ENCODE measurements at regions not wholly inside any gene's neighbourhood (a gene's known extent, or its start where the extent isn't known, plus 50 kb on each side); places are given as distances from the start of the nearest gene placed in this dataset.

DNA sequence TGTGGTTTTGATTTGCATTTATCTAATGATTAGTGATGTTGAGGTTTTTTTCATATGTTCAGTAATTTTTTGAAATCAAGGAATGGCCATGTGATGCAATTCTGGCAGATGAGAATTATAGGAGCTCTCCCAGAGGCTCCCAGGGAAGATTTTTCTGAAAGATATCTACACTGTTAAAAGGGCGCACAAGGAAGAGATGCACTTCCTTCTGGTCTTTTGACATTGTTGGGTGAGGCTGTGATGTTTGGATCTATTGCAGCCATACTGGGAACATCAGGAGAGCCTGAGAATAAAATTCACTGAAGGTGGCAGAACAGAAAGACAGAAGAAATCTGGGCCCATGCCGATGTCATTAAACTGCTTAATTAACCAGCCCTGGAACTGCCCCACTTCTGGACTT, 108.5 kb downstream of the DDX1 start:
- H3K27ac ChIP-seq (ENCODE audit: low read depth, low read length): no peak overlapping the region
- CTCF ChIA-PET (ENCODE audit: partially characterized antibody): interaction anchor here (1.0 to 1.6 kb wide), 2 partner anchors 16 to 17 kb away, joined by 3 to 4 read pairs; no protein-coding TSS in a partner anchor
- H2BK15ac ChIP-seq (ENCODE audit: low read length): no peak overlapping the region
- no peak overlapping the region for H4K8ac ChIP-seq (ENCODE audit: extremely low read depth, insufficient read depth, low read length)
- H3K27me3 ChIP-seq (replicated peaks in 1 of 4; ENCODE audit: control insufficient read depth in 3 of 4, extremely low read depth in 1 of 4, insufficient read depth in 3 of 4, low read length in 3 of 4): no peaks in the 10 kb centered on the region
- H3K4me2 ChIP-seq (ENCODE audit: insufficient read depth in 1 of 2, low read depth in 2 of 2, low read length in 2 of 2): no peak overlapping the region
- H2BK5ac ChIP-seq (ENCODE audit: low read depth, low read length): no peak overlapping the region
- no peak for DNase-seq (ENCODE audit: low read depth in 1 of 2, low spot score in 2 of 2)
- H3K4me1 ChIP-seq (replicated peaks in 1 of 4; ENCODE audit: control insufficient read depth in 3 of 4, insufficient read depth in 4 of 4, low read length in 3 of 4): no peaks in the 10 kb centered on the region; a peak in 1 of 7 replicates
- no peaks in the 10 kb centered on the region for H3K9me3 ChIP-seq (ENCODE audit: insufficient read depth in 2 of 2, low read depth in 1 of 2, low read length in 1 of 2)
- no peak overlapping the region for H2BK20ac ChIP-seq (ENCODE audit: low read length)
- H2AK5ac ChIP-seq (ENCODE audit: low read depth, low read length): no peak overlapping the region
- no peaks in the 10 kb centered on the region for H3K79me1 ChIP-seq (ENCODE audit: low read depth, low read length)
- H3K4me3 ChIP-seq (ENCODE audit: extremely low read depth in 1 of 4, insufficient read depth in 2 of 4, low read depth in 3 of 4, low read length in 4 of 4): no peak overlapping the region
- POLR2A ChIA-PET (ENCODE audit: partially characterized antibody): no interaction called here
- H3K36me3 ChIP-seq (ENCODE audit: control insufficient read depth in 2 of 4, insufficient read depth in 4 of 4, low read length in 3 of 4): no peaks in the 10 kb centered on the region
- no peak overlapping the region for H3K56ac ChIP-seq (replicated peaks; ENCODE audit: insufficient read length, low read depth, low read length)
- H2BK120ac ChIP-seq (replicated peaks; ENCODE audit: low read depth, low read length): no peak overlapping the region
- WGBS, 2 experiments (ENCODE audit: extremely low coverage in 1 of 2, insufficient coverage in 1 of 2, insufficient read length in 1 of 2, insufficient replicate concordance in 2 of 2, low coverage in 1 of 2, low lambda C conversion rate in 2 of 2, missing lambda C conversion rate in 1 of 2): 94% methylated on average over 2 of the region's 2 CpGs; no CpG with 5 or more reads in 1 of the 2 experiments
- H3K18ac ChIP-seq (ENCODE audit: extremely low read depth, low read length): no peak overlapping the region
- no peak overlapping the region for H3K14ac ChIP-seq (ENCODE audit: insufficient read length)
- H4K20me1 ChIP-seq (replicated peaks in 1 of 2; ENCODE audit: control insufficient read depth in 1 of 2, insufficient read depth in 2 of 2, low read length in 2 of 2): no peaks in the 10 kb centered on the region
- no peak overlapping the region for H3K23ac ChIP-seq (ENCODE audit: insufficient read length)
- no peak overlapping the region for H4K5ac ChIP-seq (ENCODE audit: insufficient read length, low read depth, low read length)
- no peak overlapping the region for H4K91ac ChIP-seq (replicated peaks; ENCODE audit: insufficient read length, low read length)
- H3K23me2 ChIP-seq (ENCODE audit: low read depth, low read length): no peaks in the 10 kb centered on the region; the same call in 1 of the 2 replicates
- FAIRE-seq: no peak
- H3K9ac ChIP-seq (replicated peaks in 1 of 4; ENCODE audit: extremely low read depth in 1 of 4, low read depth in 3 of 4, low read length in 3 of 4): no peak overlapping the region
- no peak overlapping the region for H2BK12ac ChIP-seq (ENCODE audit: low read depth, low read length)
- no peak overlapping the region for H3K4ac ChIP-seq (replicated peaks; ENCODE audit: insufficient read length, low read depth, low read length)
- no peak overlapping the region for H2AFZ ChIP-seq (ENCODE audit: low read length)
- no peaks in the 10 kb centered on the region for H3K79me2 ChIP-seq (ENCODE audit: control insufficient read depth in 1 of 2, insufficient read depth in 2 of 2, low read length in 2 of 2)
- TF ChIP-seq RFX5 (IDR thresholded peaks at IDR 0.05; ENCODE audit: borderline replicate concordance, low read depth, low read length) (no peak), SP1 (IDR thresholded peaks at IDR 0.05; ENCODE audit: low read depth, low read length) (no peak), RXRA (IDR thresholded peaks at IDR 0.05; ENCODE audit: insufficient read depth, low read depth, low read length) (no peak), FOSL1 (IDR thresholded peaks at IDR 0.05; ENCODE audit: insufficient read depth, low read depth, low read length) (no peak), PHF8 (conservative IDR thresholded peaks at IDR 0.05; ENCODE audit: low read depth, low read length) (no peak), EGR1 (IDR thresholded peaks at IDR 0.05; ENCODE audit: borderline replicate concordance, low read depth, low read length) (no peak), NRF1 (IDR thresholded peaks at IDR 0.05; ENCODE audit: low read depth, low read length) (no peak)
- TF ChIP-seq, protein P1, sequence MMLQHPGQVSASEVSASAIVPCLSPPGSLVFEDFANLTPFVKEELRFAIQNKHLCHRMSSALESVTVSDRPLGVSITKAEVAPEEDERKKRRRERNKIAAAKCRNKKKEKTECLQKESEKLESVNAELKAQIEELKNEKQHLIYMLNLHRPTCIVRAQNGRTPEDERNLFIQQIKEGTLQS (IDR thresholded peaks at IDR 0.05; ENCODE audit: insufficient read depth, low read depth, low read length): no peak
